Hepatocyte (in vitro differentiated cells): ENCODE measurements at regions not wholly inside any gene's neighbourhood (a gene's known extent, or its start where the extent isn't known, plus 50 kb on each side); places are given as distances from the start of the nearest gene placed in this dataset.

Source experiments
- DNase-seq: peaks from one replicate; pipeline ENCODE4 v3.0.0-alpha.2; 2016; ENCODE audit warnings: low spot score
- H2AFZ ChIP-seq: fragments of 200-600 bp; sonication (generic); 2 replicates; pipeline ENCODE4 v1.6.0; 2016; ENCODE audit warnings: antibody characterized with exemption, mild to moderate bottlenecking
- H3K27ac ChIP-seq: fragments of 200-600 bp; sonication (generic); 2 replicates; pipeline ENCODE4 v1.5.1; 2016; ENCODE audit warnings: mild to moderate bottlenecking
- H3K27me3 ChIP-seq: fragments of 200-600 bp; sonication (generic); 2 replicates; pipeline ENCODE4 v1.6.1; 2016
- H3K36me3 ChIP-seq: fragments of 200-600 bp; sonication (generic); replicated peaks from 2 replicates; pipeline ENCODE4 v1.5.1; 2016; ENCODE audit warnings: low read depth; ENCODE audit not compliant: insufficient read depth
- H3K4me1 ChIP-seq: fragments of 200-600 bp; sonication (generic); 2 replicates; pipeline ENCODE4 v1.5.1; 2016; ENCODE audit warnings: mild to moderate bottlenecking, moderate library complexity; ENCODE audit not compliant: insufficient read depth
- H3K4me2 ChIP-seq: fragments of 200-600 bp; sonication (generic); 2 replicates; pipeline ENCODE4 v1.6.0; 2016
- H3K4me3 ChIP-seq: fragments of 200-600 bp; sonication (generic); 2 replicates; pipeline ENCODE4 v1.5.1; 2016; ENCODE audit warnings: mild to moderate bottlenecking
- H3K79me2 ChIP-seq: fragments of 200-600 bp; sonication (generic); 2 replicates; pipeline ENCODE4 v1.6.0; 2017; ENCODE audit warnings: mild to moderate bottlenecking
- H3K9me2 ChIP-seq: fragments of 200-600 bp; sonication (generic); replicated peaks from 2 replicates; pipeline ENCODE4 v1.6.0; 2017; ENCODE audit warnings: mild to moderate bottlenecking; ENCODE audit not compliant: insufficient read depth
- H3K9me3 ChIP-seq: fragments of 200-600 bp; sonication (generic); 2 replicates; pipeline ENCODE4 v1.5.1; 2016; ENCODE audit warnings: low read depth, mild to moderate bottlenecking
- H4K20me1 ChIP-seq: fragments of 200-600 bp; sonication (generic); 2 replicates; pipeline ENCODE4 v1.6.0; 2016; ENCODE audit warnings: mild to moderate bottlenecking; ENCODE audit not compliant: insufficient read depth, poor library complexity, severe bottlenecking
- EZH2 ChIP-seq: fragments of 200-600 bp; sonication (generic); IDR thresholded peaks from 2 replicates; pipeline ENCODE4 v1.6.1; 2016; ENCODE audit warnings: antibody characterized with exemption, mild to moderate bottlenecking, borderline replicate concordance
- EZH2phosphoT487 ChIP-seq: fragments of 200-600 bp; sonication (generic); IDR thresholded peaks from one replicate; pipeline ENCODE4 v1.6.1; 2018; ENCODE audit warnings: antibody characterized with exemption, mild to moderate bottlenecking, low read depth, moderate library complexity; ENCODE audit not compliant: unreplicated experiment, severe bottlenecking
- WGBS: methylation state at CpG from one replicate; pipeline ENCODE4 v1.1.6; 2016; ENCODE audit warnings: low lambda C conversion rate; ENCODE audit errors: missing lambda C conversion rate; 5-methylcytosine and 5-hydroxymethylcytosine counted together
- TF ChIP-seq, protein P1 (sequence below): fragments of 200-600 bp; sonication (generic); IDR thresholded peaks from 2 replicates; pipeline ENCODE4 v1.5.1; 2016; ENCODE audit warnings: antibody characterized with exemption, mild to moderate bottlenecking; ENCODE audit not compliant: poor library complexity

DNA sequence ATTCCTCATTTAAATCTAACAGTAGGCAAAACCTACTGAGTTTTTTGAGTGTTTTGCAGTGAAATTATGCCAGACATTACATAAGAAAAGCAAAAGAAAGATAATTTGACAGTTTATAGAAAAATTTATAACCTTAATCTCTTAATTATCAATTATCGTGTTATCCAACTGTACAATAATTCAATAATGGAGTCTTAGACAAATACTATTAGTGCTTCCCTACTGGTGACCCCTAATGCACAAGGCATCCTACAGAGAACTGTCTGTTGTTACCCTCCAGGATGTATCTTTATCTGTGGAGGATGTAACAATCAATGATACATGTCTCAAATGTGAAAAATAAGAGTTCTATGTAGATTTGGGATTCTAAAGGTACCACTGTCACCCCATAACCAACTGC, 1687.6 kb downstream of the GRIK2 start:
- no peak overlapping the region for H2AFZ ChIP-seq
- H3K79me2 ChIP-seq: no peaks in the 10 kb centered on the region
- H3K4me3 ChIP-seq: no peak overlapping the region
- WGBS: 92% methylated on average over 1 of the region's 1 CpG
- H3K27ac ChIP-seq: no peak overlapping the region
- no peaks in the 10 kb centered on the region for H3K9me2 ChIP-seq
- H3K27me3 ChIP-seq: no peaks in the 10 kb centered on the region
- no peaks in the 10 kb centered on the region for H3K9me3 ChIP-seq
- TF ChIP-seq, protein P1, sequence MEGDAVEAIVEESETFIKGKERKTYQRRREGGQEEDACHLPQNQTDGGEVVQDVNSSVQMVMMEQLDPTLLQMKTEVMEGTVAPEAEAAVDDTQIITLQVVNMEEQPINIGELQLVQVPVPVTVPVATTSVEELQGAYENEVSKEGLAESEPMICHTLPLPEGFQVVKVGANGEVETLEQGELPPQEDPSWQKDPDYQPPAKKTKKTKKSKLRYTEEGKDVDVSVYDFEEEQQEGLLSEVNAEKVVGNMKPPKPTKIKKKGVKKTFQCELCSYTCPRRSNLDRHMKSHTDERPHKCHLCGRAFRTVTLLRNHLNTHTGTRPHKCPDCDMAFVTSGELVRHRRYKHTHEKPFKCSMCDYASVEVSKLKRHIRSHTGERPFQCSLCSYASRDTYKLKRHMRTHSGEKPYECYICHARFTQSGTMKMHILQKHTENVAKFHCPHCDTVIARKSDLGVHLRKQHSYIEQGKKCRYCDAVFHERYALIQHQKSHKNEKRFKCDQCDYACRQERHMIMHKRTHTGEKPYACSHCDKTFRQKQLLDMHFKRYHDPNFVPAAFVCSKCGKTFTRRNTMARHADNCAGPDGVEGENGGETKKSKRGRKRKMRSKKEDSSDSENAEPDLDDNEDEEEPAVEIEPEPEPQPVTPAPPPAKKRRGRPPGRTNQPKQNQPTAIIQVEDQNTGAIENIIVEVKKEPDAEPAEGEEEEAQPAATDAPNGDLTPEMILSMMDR: no peak
- TF ChIP-seq EZH2phosphoT487: no peak
- TF ChIP-seq EZH2: no peak
- H3K36me3 ChIP-seq: no peaks in the 10 kb centered on the region
- H4K20me1 ChIP-seq: no peaks in the 10 kb centered on the region
- no peak for DNase-seq
- no peaks in the 10 kb centered on the region for H3K4me1 ChIP-seq
- H3K4me2 ChIP-seq: no peak overlapping the region

DNA sequence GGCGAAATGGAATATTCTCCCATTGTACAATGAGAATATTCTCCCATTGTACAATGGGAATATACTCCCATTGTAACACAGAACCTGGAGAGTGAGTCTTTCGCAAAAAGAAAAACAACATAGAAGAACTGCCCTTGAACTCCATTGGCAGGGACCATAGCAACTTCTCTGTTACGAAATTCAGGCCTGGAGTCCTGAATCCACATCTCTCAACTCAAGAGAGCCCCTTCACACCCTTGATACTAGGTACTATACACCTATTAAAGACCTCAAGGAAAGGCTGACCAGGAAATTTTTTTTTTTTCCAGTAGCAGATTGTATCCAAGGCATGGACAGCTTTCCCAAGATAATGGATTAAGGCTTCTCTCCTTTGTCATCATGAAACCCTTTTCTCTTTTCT, 1687.0 kb downstream of the GRIK2 start:
- Histone ChIP-seq H4K20me1 (no peaks in the 10 kb centered on the region), H3K9me3 (no peaks in the 10 kb centered on the region), H3K36me3 (no peaks in the 10 kb centered on the region), H3K9me2 (no peaks in the 10 kb centered on the region), H3K79me2 (no peaks in the 10 kb centered on the region), H3K27me3 (no peaks in the 10 kb centered on the region), H3K4me2 (no peak overlapping the region), H3K27ac (no peak overlapping the region), H2AFZ (no peak overlapping the region), H3K4me1 (no peaks in the 10 kb centered on the region), H3K4me3 (no peak overlapping the region)
- TF ChIP-seq EZH2 (no peak), EZH2phosphoT487 (no peak)
- TF ChIP-seq, protein P1: no peak
- no peak for DNase-seq
- WGBS: 93% methylated on average over 3 of the region's 3 CpGs

DNA sequence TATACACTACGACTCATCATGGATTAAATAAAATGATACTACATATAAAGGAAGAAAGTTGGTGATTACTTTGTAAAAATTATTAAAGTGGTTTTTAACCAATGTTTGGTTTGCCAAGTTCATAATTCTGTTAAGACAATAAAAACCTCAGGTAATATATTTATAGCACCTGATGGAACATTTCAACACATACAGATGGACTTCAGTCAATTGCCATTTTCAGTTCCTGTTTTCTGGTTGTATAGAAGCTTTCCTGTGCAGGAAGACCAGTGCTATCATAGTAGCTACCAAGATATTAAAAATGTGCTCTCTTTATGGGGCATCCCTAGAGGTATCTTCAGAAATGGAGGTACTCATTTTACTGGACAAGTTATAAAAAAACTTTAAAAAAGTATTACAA, 1686.4 kb downstream of the GRIK2 start:
- H2AFZ ChIP-seq: no peak overlapping the region
- no peak overlapping the region for H3K27ac ChIP-seq
- 92% methylated on average over 1 of the region's 1 CpG for WGBS
- H3K9me2 ChIP-seq: no peaks in the 10 kb centered on the region
- H4K20me1 ChIP-seq: no peaks in the 10 kb centered on the region
- TF ChIP-seq, protein P1: no peak
- TF ChIP-seq EZH2phosphoT487: no peak
- no peak for TF ChIP-seq EZH2
- no peak overlapping the region for H3K4me3 ChIP-seq
- H3K27me3 ChIP-seq: no peaks in the 10 kb centered on the region
- no peaks in the 10 kb centered on the region for H3K9me3 ChIP-seq
- H3K4me2 ChIP-seq: no peak overlapping the region
- no peaks in the 10 kb centered on the region for H3K79me2 ChIP-seq
- H3K4me1 ChIP-seq: no peaks in the 10 kb centered on the region
- no peaks in the 10 kb centered on the region for H3K36me3 ChIP-seq
- DNase-seq: no peak

DNA sequence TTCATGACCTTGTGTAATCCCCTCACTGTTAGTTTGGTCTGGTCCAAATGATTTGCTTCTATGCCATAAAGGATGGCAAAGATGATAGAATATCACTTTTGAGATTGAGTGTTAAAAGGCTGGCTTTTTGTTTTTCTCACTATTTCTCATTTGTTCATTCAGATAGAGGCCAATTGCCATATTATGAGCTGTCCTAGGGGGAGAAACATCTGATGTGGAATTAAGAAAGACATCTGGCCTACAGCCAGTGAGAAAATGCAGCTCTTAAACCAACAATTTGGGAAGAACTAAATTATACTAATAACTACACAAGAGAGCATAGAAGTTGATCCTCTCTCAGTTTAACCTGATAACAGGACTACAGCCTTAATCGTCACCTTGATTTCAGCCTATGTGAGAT, 1668.6 kb downstream of the GRIK2 start:
- no peaks in the 10 kb centered on the region for H3K36me3 ChIP-seq
- H2AFZ ChIP-seq: no peak overlapping the region
- TF ChIP-seq EZH2phosphoT487 (no peak), EZH2 (no peak)
- TF ChIP-seq, protein P1: no peak
- H3K27ac ChIP-seq: no peak overlapping the region
- H4K20me1 ChIP-seq: no peaks in the 10 kb centered on the region
- no peaks in the 10 kb centered on the region for H3K4me1 ChIP-seq
- H3K4me3 ChIP-seq: no peak overlapping the region
- 87% methylated on average over 1 of the region's 1 CpG for WGBS
- no peak for DNase-seq
- H3K79me2 ChIP-seq: no peaks in the 10 kb centered on the region
- H3K9me3 ChIP-seq: no peaks in the 10 kb centered on the region
- H3K9me2 ChIP-seq: no peaks in the 10 kb centered on the region
- no peak overlapping the region for H3K4me2 ChIP-seq
- H3K27me3 ChIP-seq: no peaks in the 10 kb centered on the region
